Endothelial cell (in vitro differentiated cells): ENCODE measurements at regions not wholly inside any gene's neighbourhood (a gene's known extent, or its start where the extent isn't known, plus 50 kb on each side); places are given as distances from the start of the nearest gene placed in this dataset.

Experiments
- DNase-seq: peaks from one replicate; pipeline ENCODE4 v3.0.0; 2021; ENCODE audit warnings: low spot score
- H3K27ac Mint-ChIP-seq: one replicate; pipeline ENCODE4 v1.8.0; 2021; ENCODE audit warnings: mixed read lengths, inconsistent platforms; ENCODE audit not compliant: unreplicated experiment
- H3K27me3 Mint-ChIP-seq: one replicate; pipeline ENCODE4 v1.8.0; 2021; ENCODE audit warnings: mild to moderate bottlenecking, moderate library complexity, mixed read lengths, inconsistent platforms; ENCODE audit not compliant: unreplicated experiment
- H3K36me3 Mint-ChIP-seq: one replicate; pipeline ENCODE4 v1.8.0; 2021; ENCODE audit warnings: mild to moderate bottlenecking, low read depth, mixed read lengths, inconsistent platforms; ENCODE audit not compliant: unreplicated experiment
- H3K4me1 Mint-ChIP-seq: one replicate; pipeline ENCODE4 v1.8.0; 2021; ENCODE audit warnings: mild to moderate bottlenecking, mixed read lengths, inconsistent platforms; ENCODE audit not compliant: unreplicated experiment
- H3K4me3 Mint-ChIP-seq: one replicate; pipeline ENCODE4 v1.8.0; 2021; ENCODE audit warnings: mild to moderate bottlenecking, mixed read lengths, inconsistent platforms; ENCODE audit not compliant: unreplicated experiment
- H3K9me3 Mint-ChIP-seq: one replicate; pipeline ENCODE4 v1.8.0; 2021; ENCODE audit warnings: mixed read lengths, inconsistent platforms; ENCODE audit not compliant: unreplicated experiment
- CTCF ChIP-seq: fragments of 200-600 bp; sonication (generic); IDR thresholded peaks from one replicate; pipeline ENCODE4 v1.5.0; 2021; ENCODE audit warnings: antibody characterized with exemption; ENCODE audit not compliant: unreplicated experiment

- TF ChIP-seq CTCF = no peak
- DNase-seq = no peak
- no peaks in the 10 kb centered on the region for H3K9me3 Mint-ChIP-seq
- H3K27me3 Mint-ChIP-seq = peaks cover 2% of the 10 kb centered on the region
- no peak overlapping the region for H3K27ac Mint-ChIP-seq
- no peaks in the 10 kb centered on the region for H3K4me1 Mint-ChIP-seq
- H3K36me3 Mint-ChIP-seq = no peaks in the 10 kb centered on the region
- no peak overlapping the region for H3K4me3 Mint-ChIP-seq
Observed at GRCh38 chr18:11388755-11389680, 220.4 kb upstream of the SLC35G4 start.

- H3K36me3 Mint-ChIP-seq = no peaks in the 10 kb centered on the region
- no peaks in the 10 kb centered on the region for H3K9me3 Mint-ChIP-seq
- H3K4me1 Mint-ChIP-seq = no peaks in the 10 kb centered on the region
- no peak for TF ChIP-seq CTCF
- H3K4me3 Mint-ChIP-seq = no peak overlapping the region
- no peak for DNase-seq
- no peaks in the 10 kb centered on the region for H3K27me3 Mint-ChIP-seq
- H3K27ac Mint-ChIP-seq = no peak overlapping the region
Observed at GRCh38 chr18:11387880-11388279, 221.5 kb upstream of the SLC35G4 start.

- H3K36me3 Mint-ChIP-seq = no peaks in the 10 kb centered on the region
- peaks cover 3% of the 10 kb centered on the region for H3K27me3 Mint-ChIP-seq
- H3K4me3 Mint-ChIP-seq = no peak overlapping the region
- no peak overlapping the region for H3K27ac Mint-ChIP-seq
- DNase-seq = no peak
- no peak for TF ChIP-seq CTCF
- peaks cover 2% of the 10 kb centered on the region for H3K4me1 Mint-ChIP-seq
- H3K9me3 Mint-ChIP-seq = no peaks in the 10 kb centered on the region
Observed at GRCh38 chr18:11383381-11383780, 226.0 kb upstream of the SLC35G4 start.

- no peaks in the 10 kb centered on the region for H3K9me3 Mint-ChIP-seq
- H3K27me3 Mint-ChIP-seq = peaks cover 3% of the 10 kb centered on the region
- no peak overlapping the region for H3K27ac Mint-ChIP-seq
- H3K4me3 Mint-ChIP-seq = no peak overlapping the region
- DNase-seq = no peak
- peaks cover 2% of the 10 kb centered on the region for H3K4me1 Mint-ChIP-seq
- no peak for TF ChIP-seq CTCF
- no peaks in the 10 kb centered on the region for H3K36me3 Mint-ChIP-seq
Observed at GRCh38 chr18:11380968-11381367, 228.4 kb upstream of the SLC35G4 start.

GRCh38 chr18:11379660-11380059 lies 229.7 kb upstream of the SLC35G4 start:
- no peak for TF ChIP-seq CTCF
- Mint-ChIP-seq H3K4me1 (peaks cover 2% of the 10 kb centered on the region), H3K36me3 (no peaks in the 10 kb centered on the region), H3K4me3 (no peak overlapping the region), H3K27ac (no peak overlapping the region), H3K9me3 (no peaks in the 10 kb centered on the region), H3K27me3 (peaks cover 3% of the 10 kb centered on the region)
- no peak for DNase-seq
